ENCODE measurements at regions not wholly inside any gene's neighbourhood (a gene's known extent, or its start where the extent isn't known, plus 50 kb on each side); places are given as distances from the start of the nearest gene placed in this dataset.
"Not testable (repeated sequence)": the region's sequence is repeated elsewhere in the genome, so short reads cannot be mapped to it uniquely, and the experiment has no call there.

DNA sequence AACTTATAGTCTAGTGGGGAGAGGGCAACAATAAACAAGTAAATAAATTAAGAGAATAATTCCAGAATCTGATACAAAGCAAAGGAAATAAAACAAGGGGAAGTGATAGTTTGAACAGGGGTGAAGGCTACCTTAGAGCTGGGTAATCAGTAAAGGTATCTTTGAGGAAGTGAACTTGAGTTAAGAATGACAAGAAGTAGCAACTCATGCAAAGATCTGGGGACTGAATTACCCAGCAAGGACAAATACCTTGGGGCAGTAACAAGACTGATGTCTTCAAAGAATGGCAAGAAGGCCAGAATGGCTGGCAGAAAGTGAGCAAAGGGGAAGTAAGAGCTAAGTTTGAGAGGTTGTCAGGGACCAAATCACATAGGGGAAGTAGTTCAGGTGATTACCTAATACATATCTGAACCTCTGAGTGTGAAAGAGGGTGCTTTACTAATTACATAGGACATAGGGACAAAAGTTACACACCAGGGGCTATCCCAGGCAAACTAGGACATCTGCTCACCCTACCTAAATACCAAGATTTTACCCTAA is 244.6 kb upstream of the HNRNPA3 start:
- DNase-seq (ENCODE audit: extremely low spot score, insufficient read length, low read depth): no peak
- peak; percentile 46 for FAIRE-seq

DNA sequence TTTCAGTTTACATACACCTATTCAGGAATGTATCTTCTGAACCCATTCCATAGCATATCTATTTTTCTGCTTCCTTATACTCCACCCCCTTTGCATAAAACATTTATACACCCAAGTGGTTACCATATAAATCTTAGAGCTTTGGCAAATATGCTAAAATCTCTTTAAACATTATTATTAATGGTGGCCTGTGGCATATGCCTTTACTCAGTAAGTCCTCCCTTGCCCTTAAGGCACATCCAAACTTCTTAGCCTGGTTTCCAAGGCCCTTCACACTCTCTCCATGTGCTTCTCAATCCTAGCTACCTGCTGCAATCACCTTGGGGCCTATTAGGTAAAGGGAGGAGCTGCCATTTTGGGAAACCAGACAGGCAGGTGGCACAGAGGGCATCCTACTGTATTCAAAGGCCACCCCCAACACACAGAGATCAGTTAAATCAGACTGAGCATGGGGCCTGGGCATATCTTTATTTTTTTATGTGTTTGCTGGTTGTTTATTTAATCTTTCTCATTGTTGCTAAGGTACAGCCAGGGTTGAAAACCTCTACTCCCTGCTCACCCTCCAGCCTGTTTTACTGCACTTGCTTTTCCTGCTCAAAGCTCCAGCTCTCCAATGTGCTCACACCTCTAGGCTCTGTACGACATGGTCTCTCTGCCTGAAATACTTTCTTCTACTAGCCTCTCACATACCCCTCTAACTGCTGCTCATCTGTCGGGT is 242.8 kb upstream of the HNRNPA3 start:
- FAIRE-seq (no peak), DNase-seq (ENCODE audit: extremely low spot score, insufficient read length, low read depth) (no peak)

DNA sequence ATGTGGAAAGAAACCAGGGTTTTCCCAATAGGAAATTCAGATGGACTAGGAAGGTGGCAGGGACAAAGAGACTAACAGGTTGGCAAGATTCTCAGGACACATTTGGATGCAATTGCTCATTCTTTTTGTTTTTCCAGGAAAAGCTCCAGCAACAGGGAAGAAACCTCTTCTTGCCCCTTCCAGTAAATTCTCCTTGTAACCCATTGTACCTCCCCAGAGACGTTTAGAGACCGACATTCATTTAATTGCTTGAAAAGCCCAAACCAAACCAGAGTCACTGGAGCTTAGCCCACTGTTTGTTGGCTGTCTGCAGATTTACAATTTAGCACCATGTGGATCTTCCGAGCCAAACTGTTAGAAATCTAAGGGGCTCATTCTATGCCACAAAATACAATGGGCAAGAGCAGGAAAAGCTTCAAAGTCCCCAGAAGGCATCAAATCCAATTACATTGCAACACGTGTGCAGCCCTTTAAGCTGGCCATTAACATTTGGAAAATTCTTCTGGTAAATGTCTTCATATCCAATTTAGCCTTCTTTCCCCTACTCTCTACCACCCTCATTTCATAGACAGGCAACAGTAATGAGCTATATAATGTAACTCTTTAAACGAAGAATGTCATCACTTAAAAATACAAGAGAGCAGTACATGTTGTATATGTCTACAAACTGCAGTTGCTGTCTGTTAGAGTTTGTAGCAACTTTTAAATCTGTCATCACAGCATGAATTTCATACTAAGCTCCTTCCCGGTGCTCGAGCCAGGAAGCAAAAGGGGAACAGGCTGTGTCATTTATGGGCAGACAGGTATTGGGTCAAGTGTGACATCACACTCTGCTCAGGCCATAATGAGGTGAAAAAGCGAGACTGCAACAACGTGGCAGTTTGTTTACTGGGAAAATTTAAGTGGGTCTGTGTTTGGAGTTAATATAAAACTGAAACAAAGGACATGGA is 235.6 kb upstream of the HNRNPA3 start:
- no peak for FAIRE-seq
- DNase-seq (ENCODE audit: extremely low spot score, insufficient read length, low read depth): no peak

DNA sequence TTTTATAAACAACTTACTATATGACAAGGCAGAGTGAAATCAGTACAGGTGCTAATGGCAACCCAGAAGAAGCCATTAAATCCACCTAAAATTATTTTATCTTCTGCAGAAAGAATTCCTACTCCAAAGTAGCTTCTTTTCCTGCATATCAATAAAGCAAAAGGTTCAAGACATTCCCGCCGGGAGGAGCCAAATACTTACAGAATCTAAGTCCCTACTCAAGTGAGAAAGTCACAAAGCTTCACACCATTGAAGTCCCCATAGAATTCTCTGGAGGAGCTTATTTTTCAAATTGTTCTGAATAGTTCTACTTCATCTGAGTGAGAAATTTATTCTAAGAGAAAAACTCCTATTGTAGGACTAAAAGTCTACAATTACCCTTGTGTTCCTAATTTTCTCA is 233.7 kb upstream of the HNRNPA3 start:
- DNase-seq (ENCODE audit: extremely low spot score, insufficient read length, low read depth): no peak
- no peak for FAIRE-seq

DNA sequence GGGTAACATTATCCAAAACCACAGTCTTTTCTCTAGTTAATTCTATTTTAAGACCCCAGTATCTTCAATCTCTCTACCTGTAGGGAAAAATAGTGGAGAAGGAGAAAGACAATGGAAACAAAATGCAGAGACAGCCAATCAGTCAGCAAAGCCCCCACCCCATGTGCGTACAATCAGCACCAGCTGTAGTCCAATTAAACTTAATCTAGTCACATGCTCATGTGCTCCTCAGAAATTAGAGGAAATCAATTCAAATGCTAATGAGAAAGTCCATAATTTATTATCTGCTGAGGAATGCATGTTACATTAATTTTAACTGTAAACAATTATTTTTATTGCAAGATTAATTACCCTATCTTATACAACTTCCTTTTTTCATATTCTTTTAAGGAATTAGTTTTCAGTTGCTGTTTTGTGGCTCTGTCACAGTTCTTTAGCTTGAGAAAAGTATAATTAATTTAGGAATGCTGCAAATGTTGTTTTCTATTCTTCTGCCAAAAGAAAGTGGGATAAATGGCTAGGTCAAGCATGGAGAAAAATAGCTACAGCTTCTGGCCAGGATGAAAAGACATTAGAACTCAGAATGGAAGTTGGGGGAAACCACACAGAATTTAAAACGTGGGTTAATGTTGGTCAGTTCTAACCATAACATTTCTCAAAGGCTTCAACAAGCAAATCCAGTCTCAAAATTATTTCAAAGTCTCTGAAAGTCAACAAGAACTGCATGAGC is 232.4 kb upstream of the HNRNPA3 start:
- DNase-seq (ENCODE audit: extremely low spot score, insufficient read length, low read depth) (no peak), FAIRE-seq (no peak)

DNA sequence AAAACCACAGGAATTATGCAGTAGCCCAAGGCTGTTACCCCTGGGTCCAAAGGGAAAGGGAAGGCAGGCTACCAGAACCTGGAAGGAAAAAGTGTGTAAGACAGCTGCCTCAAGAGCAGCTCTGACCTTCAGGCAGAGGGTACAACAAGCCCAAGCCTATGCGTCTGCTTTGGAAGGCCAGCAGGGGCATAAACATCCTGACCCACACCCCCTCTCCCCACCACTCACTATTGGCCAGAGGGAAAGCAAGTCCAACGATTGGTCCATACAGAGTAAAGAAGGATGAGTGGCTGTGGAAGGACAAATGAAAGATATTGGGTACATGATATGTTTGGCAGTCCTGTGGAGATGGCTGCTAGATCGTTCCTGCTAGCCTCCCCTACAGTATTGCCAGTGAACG is 227.6 kb upstream of the HNRNPA3 start:
- FAIRE-seq (no peak), DNase-seq (ENCODE audit: extremely low spot score, insufficient read length, low read depth) (no peak)

DNA sequence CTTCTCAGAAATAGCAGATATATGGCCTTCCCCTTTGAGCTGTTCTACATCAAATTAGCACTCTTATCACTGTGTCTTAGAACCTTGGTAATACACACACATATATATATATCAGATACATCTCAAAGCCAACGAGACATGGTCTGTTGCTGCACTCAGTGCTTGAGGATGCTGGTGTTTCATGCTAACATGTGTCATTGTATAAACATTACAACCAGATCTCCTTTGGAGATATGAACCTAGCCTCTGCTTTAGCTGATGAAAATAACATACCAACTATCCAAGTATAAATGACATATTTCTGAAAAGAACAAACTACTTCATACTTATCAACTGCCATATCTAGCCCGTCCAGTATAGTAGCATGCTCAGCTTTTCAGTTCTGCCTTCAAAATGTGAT is 226.7 kb upstream of the HNRNPA3 start:
- FAIRE-seq (no peak), DNase-seq (ENCODE audit: extremely low spot score, insufficient read length, low read depth) (no peak)

DNA sequence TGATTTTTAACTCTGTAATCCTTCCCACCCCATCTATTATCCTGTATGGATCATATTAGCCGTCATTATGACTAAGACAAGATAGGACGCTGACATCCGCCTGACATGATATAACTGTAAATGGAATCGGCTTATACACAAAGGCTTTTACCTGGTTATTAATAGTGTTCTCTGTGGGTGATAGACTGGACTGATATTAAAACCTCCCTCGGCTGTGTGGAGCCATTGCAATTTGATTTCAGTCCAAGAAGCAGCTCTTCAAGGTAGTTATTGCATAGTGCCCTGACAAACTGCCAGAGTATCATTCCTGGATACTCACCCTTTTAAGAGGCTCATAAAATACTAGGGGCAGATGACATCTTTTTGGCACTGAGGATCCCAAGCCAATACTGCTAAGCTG is 226.1 kb upstream of the HNRNPA3 start:
- FAIRE-seq (no peak), DNase-seq (ENCODE audit: extremely low spot score, insufficient read length, low read depth) (no peak)

DNA sequence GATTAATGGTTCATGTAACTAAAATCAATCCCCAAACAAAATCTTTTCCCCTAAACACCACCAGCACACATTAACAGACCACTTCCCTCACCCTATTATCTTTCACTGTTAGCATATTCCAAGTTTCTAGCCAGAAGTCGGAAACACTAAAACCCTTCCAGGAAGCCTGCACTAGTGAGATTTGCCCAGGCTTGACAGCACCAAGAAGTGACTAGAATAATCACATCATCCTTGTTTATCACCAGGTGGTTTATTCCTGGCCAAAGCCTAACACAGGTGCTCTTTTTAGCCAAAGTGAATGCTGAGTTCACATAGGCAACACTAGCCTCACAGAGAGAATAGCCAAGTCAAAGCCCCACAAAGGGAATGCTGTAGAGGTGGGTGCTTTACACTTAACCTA is 221.2 kb upstream of the HNRNPA3 start:
- DNase-seq (ENCODE audit: extremely low spot score, insufficient read length, low read depth) (no peak), FAIRE-seq (no peak)

DNA sequence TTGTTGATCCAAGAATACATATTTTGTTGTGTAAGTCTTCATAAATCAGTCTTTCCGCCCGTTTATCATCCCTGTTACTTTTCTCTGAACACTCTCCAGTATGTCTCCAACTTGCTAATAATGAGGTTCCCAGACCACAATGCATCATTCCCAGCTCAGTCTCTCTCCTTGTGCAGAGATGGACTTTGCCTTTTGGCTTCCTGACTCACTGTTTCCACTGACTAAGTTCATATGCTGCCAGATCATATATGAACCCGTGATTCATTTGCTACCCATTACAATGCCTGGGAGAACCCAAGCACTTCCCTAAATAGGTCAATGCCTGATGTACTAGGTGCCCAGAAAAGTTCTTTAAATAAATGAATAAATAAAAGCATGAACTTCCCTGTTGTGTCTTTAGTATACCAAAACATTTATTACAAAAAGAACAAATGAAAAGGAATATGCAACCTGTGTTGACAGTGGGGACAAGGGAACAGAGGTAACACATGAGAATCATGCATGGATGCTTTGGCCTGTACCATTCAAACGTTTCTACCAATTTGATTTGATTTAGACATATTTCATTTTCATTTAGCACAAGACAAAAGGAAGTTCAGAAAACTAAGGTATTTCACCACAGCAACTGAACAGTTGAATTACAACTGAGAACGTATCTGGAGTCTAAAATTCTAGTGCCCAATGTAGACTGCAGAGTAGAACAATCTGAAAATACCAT is 215.4 kb upstream of the HNRNPA3 start:
- peak; percentile 61 for FAIRE-seq

DNA sequence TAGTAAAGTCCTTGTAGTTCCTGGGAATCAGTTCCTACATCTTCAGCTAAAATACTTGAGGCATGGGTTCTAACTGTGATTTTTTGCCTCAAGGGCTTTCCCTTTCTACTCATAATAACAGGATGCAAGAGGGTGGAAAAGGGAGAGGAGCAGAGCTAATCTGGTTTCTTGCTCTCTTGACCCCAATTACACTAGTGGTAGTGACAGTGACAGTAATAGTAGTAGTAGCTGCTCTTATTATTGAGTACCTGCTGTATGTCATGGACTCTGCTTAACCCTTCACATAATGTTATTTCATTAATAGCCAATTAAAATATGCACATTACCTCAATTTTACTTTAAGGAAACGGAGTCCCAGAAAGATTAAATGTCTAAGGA is 214.8 kb upstream of the HNRNPA3 start:
- FAIRE-seq: no peak
- DNase-seq (ENCODE audit: extremely low spot score, insufficient read length, low read depth): no peak

More for the DNA sequence above, 215.4 kb upstream of the HNRNPA3 start:
- DNase-seq (ENCODE audit: extremely low spot score, insufficient read length, low read depth): no peak

DNA sequence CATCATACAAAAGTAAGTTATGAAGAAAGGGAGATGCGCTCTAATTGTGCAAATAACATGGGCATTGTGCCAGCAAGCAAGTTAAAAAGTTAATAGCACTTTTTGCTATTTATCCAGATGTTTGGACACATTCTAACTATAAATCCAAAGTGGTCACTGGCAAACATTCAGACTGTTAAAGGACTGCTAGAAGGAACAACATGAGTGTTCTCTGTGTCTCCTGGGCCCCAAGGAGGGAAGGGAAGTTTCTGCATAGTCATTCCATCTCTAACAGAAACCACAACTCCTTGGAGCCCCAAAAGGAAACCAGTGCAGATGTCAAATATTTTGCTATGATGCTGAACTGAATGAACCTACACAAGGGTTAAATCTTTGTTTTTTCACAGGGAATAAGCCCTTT is 213.3 kb upstream of the HNRNPA3 start:
- peak; percentile 65 for FAIRE-seq

DNA sequence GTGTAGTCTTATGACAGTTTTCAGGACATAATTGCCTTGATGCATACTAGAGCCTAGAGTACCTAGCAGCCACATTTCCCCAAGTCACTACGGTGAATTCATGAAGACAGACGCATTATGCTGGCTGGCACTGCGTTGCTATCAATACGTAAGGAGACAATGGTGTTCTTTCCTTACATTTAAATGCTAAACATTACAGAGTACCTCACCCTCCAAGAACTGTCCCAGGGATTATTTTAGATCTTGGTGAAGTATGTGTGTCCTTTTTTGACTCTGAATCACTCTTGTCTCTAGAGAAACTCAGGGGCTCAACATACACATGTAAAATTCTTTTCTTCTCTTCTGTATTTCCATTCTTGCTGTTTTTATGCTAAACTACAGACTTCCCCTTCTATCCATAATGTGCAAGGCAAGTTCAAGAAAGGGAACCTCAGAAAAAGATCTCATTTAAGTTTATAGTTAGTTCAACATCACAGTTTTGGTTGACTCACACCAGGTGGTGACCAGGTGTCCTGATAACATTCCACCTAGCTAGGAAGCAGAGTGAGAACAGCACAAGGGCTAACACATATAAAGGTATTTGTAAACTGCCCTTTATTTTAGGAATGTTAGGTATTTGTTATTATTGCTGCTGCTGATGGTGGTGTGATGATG is 212.4 kb upstream of the HNRNPA3 start:
- no peak for DNase-seq (ENCODE audit: extremely low spot score, insufficient read length, low read depth)
- FAIRE-seq: peak; percentile 38

More for the DNA sequence above, 213.3 kb upstream of the HNRNPA3 start:
- peak; percentile 15 for DNase-seq (ENCODE audit: extremely low spot score, insufficient read length, low read depth)

DNA sequence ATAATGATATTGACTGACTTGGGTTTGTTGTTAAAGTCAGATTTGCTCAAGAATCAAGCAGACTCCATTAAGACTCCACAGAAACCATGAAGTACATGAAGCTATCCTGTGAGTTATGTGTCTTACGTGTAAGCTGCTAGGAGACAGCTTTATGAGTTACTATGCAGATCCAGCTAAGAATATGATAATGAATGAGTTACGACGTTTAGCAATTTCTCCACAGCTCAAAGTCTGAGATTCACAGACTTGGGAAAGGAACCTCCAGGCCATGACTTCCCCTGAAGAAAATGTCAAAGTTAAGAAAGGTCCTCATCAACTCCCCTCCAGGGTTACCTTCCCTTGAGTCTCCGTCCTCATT is 211.9 kb upstream of the HNRNPA3 start:
- FAIRE-seq (no peak), DNase-seq (ENCODE audit: extremely low spot score, insufficient read length, low read depth) (no peak)

DNA sequence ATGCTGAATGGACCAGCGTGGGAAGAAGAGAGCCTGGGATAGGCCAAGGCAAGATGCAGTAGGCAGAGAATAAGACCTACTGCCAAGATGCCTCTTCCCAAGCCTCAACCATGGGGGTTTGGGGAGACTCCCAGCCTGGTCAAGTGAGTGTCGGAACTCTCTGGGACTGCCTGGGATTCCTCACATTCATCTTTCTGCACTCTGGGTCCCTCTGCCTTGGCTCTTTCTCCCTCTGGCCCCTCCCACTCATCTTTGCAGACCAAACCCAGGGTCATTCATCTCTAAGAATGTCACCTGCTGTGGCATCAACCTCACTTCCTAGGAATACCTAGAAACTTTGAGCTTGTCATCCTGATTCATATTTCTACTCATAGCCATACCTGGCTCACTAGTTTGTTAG is 211.3 kb upstream of the HNRNPA3 start:
- DNase-seq (ENCODE audit: extremely low spot score, insufficient read length, low read depth) (no peak), FAIRE-seq (no peak)

DNA sequence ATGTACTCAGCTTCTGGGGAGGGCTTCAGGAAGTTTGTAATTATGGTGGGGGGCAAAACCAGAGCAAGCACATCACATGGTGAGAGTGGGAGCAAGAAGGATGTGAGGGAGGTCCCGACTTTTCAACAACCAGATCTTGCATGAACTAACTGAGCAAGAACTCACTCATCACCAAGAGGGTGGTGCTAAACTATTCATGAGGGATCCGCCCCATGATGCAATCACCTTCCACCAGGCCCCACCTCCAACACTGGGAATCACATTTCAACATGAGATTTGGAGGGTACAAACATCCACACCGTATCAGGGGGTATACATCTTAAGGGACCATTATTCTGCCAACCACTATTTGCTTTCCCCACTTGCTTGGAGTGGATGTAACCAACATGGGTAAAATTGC is 209.6 kb upstream of the HNRNPA3 start:
- DNase-seq (ENCODE audit: extremely low spot score, insufficient read length, low read depth) (no peak), FAIRE-seq (no peak)

DNA sequence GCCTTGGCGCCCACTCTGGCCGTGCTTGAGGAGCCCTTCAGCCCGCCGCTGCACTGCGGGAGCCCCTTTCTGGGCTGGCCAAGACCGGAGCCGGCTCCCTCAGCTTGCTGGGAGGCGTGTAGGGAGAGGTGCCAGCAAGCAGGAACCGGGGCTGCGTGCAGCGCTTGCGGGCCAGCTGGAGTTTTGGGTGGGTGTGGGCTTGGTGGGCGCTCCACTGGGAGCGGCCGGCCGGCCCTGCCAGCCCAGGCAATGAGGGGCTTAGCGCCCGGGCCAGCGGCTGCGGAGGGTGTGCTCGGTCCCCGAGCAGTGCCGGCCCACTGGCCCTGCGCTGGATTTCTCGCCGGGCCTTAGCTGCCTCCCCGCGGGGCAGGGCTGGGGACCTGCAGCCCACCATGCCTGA is 204.9 kb upstream of the HNRNPA3 start:
- FAIRE-seq; DNase-seq (ENCODE audit: extremely low spot score, insufficient read length, low read depth): not testable (repeated sequence)

DNA sequence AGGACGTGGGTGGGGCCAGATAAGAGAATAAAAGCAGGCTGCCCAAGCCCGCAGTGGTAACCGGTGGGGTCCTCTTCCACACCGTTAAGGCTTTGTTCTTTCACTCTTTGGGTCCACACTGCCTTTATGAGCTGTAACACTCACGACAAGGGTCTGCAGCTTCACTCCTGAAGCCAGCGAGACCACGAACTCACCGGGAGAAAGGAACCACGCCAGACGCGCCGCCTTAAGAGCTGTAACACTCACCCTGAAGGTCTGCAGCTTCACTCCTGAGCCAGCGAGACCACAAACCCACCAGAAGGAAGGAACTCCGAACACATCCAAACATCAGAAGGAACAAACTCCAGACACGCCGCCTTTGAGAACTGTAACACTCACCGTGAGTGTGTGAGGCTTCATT is 203.9 kb upstream of the HNRNPA3 start:
- FAIRE-seq; DNase-seq (ENCODE audit: extremely low spot score, insufficient read length, low read depth): not testable (repeated sequence)

DNA sequence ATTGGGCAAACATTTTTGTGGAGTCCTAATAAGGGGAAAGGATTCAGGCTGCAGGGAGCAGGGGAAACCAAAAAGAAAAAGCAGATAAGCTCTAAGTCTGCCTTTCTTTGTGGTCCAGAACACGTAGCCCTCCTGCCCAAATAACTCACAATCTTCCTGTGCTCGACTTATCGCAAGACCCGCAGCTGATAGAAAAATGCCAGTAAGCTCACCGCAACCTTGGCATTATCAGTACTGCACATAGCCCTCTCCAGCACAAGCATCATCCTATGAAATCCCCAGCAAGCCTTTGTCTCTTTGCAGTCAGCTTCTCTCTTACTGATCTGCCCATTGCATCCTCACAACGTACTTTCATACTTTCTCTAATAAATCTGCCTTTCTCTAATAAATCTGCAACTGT is 202.4 kb upstream of the HNRNPA3 start:
- FAIRE-seq: no peak

More for the DNA sequence above, 202.4 kb upstream of the HNRNPA3 start:
- DNase-seq (ENCODE audit: extremely low spot score, insufficient read length, low read depth): no peak

Measured in GM18507 (cell line).